ENCODE measurements at regions not wholly inside any gene's neighbourhood (a gene's known extent, or its start where the extent isn't known, plus 50 kb on each side); places are given as distances from the start of the nearest gene placed in this dataset.

GRCh38 chr12:18990856-18991255 lies 138.7 kb upstream of the PLEKHA5 start:
- in situ Hi-C loops (cut with MboI) = no loop called here
- Histone ChIP-seq H2AFZ (0 out of 2 replicates have a peak overlapping the region, but pooled peaks have one; percentile 4), H3K79me2 (ENCODE audit: insufficient read depth) (no peaks in the 10 kb centered on the region)

GRCh38 chr12:18992336-18992735 lies 137.2 kb upstream of the PLEKHA5 start:
- TF ChIP-seq EZH2phosphoT487 (IDR thresholded peaks at IDR 0.05; ENCODE audit: insufficient read depth, low read depth) (no peak), EZH2 (IDR thresholded peaks at IDR 0.05; ENCODE audit: insufficient read depth, poor library complexity, severe bottlenecking) (no peak)
- H3K9ac ChIP-seq = no peak overlapping the region
- H3K79me2 ChIP-seq (ENCODE audit: insufficient read depth) = no peaks in the 10 kb centered on the region
- H3K4me3 ChIP-seq = no peak overlapping the region
- no peaks in the 10 kb centered on the region for H3K9me2 ChIP-seq (ENCODE audit: insufficient read depth)
- H3K27me3 ChIP-seq (replicated peaks; ENCODE audit: insufficient read depth) = no peaks in the 10 kb centered on the region
- H3K36me3 ChIP-seq (ENCODE audit: low read depth) = no peaks in the 10 kb centered on the region
- no peak overlapping the region for H3K4me2 ChIP-seq (ENCODE audit: unreplicated experiment)
- in situ Hi-C loops (cut with MboI) = no loop called here
- 94 to 95% methylated on average over 2 of the region's 2 CpGs for WGBS, 2 experiments (ENCODE audit: low coverage in 1 of 2, low lambda C conversion rate in 2 of 2, missing lambda C conversion rate in 2 of 2)
- H3K4me1 ChIP-seq (ENCODE audit: insufficient read depth) = no peaks in the 10 kb centered on the region
- no peaks in the 10 kb centered on the region for H4K20me1 ChIP-seq (ENCODE audit: insufficient read depth)
- H2AFZ ChIP-seq = no peak overlapping the region
- H3K27ac ChIP-seq = no peak overlapping the region
- no peaks in the 10 kb centered on the region for H3K9me3 ChIP-seq (ENCODE audit: low read depth)
- no peak for DNase-seq
- no peaks in the 10 kb centered on the region for H3F3A ChIP-seq (ENCODE audit: insufficient read depth)

More at GRCh38 chr12:18990856-18991255, 138.7 kb upstream of the PLEKHA5 start:
- Histone ChIP-seq H3K27ac (no peak overlapping the region), H3K4me2 (ENCODE audit: unreplicated experiment) (no peak overlapping the region), H3K9me2 (ENCODE audit: insufficient read depth) (no peaks in the 10 kb centered on the region), H3K4me1 (ENCODE audit: insufficient read depth) (no peaks in the 10 kb centered on the region), H3K4me3 (no peak overlapping the region), H3F3A (ENCODE audit: insufficient read depth) (no peaks in the 10 kb centered on the region), H3K27me3 (replicated peaks; ENCODE audit: insufficient read depth) (no peaks in the 10 kb centered on the region), H3K36me3 (ENCODE audit: low read depth) (no peaks in the 10 kb centered on the region), H3K9ac (no peak overlapping the region), H3K9me3 (ENCODE audit: low read depth) (no peaks in the 10 kb centered on the region), H4K20me1 (ENCODE audit: insufficient read depth) (no peaks in the 10 kb centered on the region)
- TF ChIP-seq EZH2 (IDR thresholded peaks at IDR 0.05; ENCODE audit: insufficient read depth, poor library complexity, severe bottlenecking) (no peak), EZH2phosphoT487 (IDR thresholded peaks at IDR 0.05; ENCODE audit: insufficient read depth, low read depth) (no peak)
- 40 to 41% methylated on average over 2 of the region's 2 CpGs for WGBS, 2 experiments (ENCODE audit: low coverage in 1 of 2, low lambda C conversion rate in 2 of 2, missing lambda C conversion rate in 2 of 2)
- no peak for DNase-seq

GRCh38 chr12:18998343-18999261 lies 130.9 kb upstream of the PLEKHA5 start:
- Histone ChIP-seq H3K27ac (peak overlapping the region; percentile 86), H3K4me3 (peak overlapping the region; percentile 24; the same call in 1 of the 2 replicates), H2AFZ (peak overlapping the region; percentile 44; the same call in 1 of the 2 replicates), H3K36me3 (ENCODE audit: low read depth) (no peaks in the 10 kb centered on the region), H3K9me2 (ENCODE audit: insufficient read depth) (no peaks in the 10 kb centered on the region), H3K79me2 (ENCODE audit: insufficient read depth) (no peaks in the 10 kb centered on the region), H3K9me3 (ENCODE audit: low read depth) (no peaks in the 10 kb centered on the region), H4K20me1 (ENCODE audit: insufficient read depth) (no peaks in the 10 kb centered on the region), H3K4me1 (ENCODE audit: insufficient read depth) (peaks cover 36% of the 10 kb centered on the region), H3K27me3 (replicated peaks; ENCODE audit: insufficient read depth) (no peaks in the 10 kb centered on the region), H3F3A (ENCODE audit: insufficient read depth) (peaks cover 25% of the 10 kb centered on the region), H3K9ac (peak overlapping the region; percentile 68), H3K4me2 (ENCODE audit: unreplicated experiment) (peak overlapping the region; percentile 60)
- in situ Hi-C loops (cut with MboI) = no loop called here
- no peak for TF ChIP-seq EZH2 (IDR thresholded peaks at IDR 0.05; ENCODE audit: insufficient read depth, poor library complexity, severe bottlenecking)
- no peak for TF ChIP-seq EZH2phosphoT487 (IDR thresholded peaks at IDR 0.05; ENCODE audit: insufficient read depth, low read depth)
- 36 to 40% methylated on average over 9 of the region's 9 CpGs for whole genome bisulfite sequencing, 2 experiments (ENCODE audit: low coverage in 1 of 2, low lambda C conversion rate in 2 of 2, missing lambda C conversion rate in 2 of 2)
- DNase-seq = peak; percentile 91

- Histone ChIP-seq H3K27ac (no peak overlapping the region), H3K9me3 (ENCODE audit: low read depth) (no peaks in the 10 kb centered on the region), H3F3A (ENCODE audit: insufficient read depth) (peaks cover 25% of the 10 kb centered on the region), H3K36me3 (ENCODE audit: low read depth) (no peaks in the 10 kb centered on the region), H3K4me1 (ENCODE audit: insufficient read depth) (peaks cover 36% of the 10 kb centered on the region), H4K20me1 (ENCODE audit: insufficient read depth) (no peaks in the 10 kb centered on the region), H3K4me2 (ENCODE audit: unreplicated experiment) (no peak overlapping the region), H3K79me2 (ENCODE audit: insufficient read depth) (no peaks in the 10 kb centered on the region), H2AFZ (no peak overlapping the region), H3K27me3 (replicated peaks; ENCODE audit: insufficient read depth) (no peaks in the 10 kb centered on the region), H3K9ac (no peak overlapping the region), H3K4me3 (no peak overlapping the region), H3K9me2 (ENCODE audit: insufficient read depth) (no peaks in the 10 kb centered on the region)
- in situ Hi-C loops (cut with MboI) = no loop called here
- WGBS, 2 experiments (ENCODE audit: low coverage in 1 of 2, low lambda C conversion rate in 2 of 2, missing lambda C conversion rate in 2 of 2) = 95 to 96% methylated on average over 2 of the region's 2 CpGs
- no peak for DNase-seq
- no peak for TF ChIP-seq EZH2phosphoT487 (IDR thresholded peaks at IDR 0.05; ENCODE audit: insufficient read depth, low read depth)
- TF ChIP-seq EZH2 (IDR thresholded peaks at IDR 0.05; ENCODE audit: insufficient read depth, poor library complexity, severe bottlenecking) = no peak
Observed at GRCh38 chr12:19000836-19001235, 128.7 kb upstream of the PLEKHA5 start.
